ENCODE measurements at regions not wholly inside any gene's neighbourhood (a gene's known extent, or its start where the extent isn't known, plus 50 kb on each side); places are given as distances from the start of the nearest gene placed in this dataset.

GRCh38 chr12:19044891-19045290 lies 84.6 kb upstream of the PLEKHA5 start:
- no peak for TF ChIP-seq NR2C2 (CRISPR knock-in tag; IDR thresholded peaks at IDR 0.05)
- TF ChIP-seq NR2C2 (tag; IDR thresholded peaks at IDR 0.05), result no peak
- TF ChIP-seq GABPA (tag; conservative IDR thresholded peaks at IDR 0.05; ENCODE audit: low read depth), result no peak
- no peak for TF ChIP-seq CTCF (IDR thresholded peaks at IDR 0.05 in 2 of 3, conservative IDR thresholded peaks at IDR 0.05 in 1 of 3; ENCODE audit: insufficient read depth in 2 of 3, low read depth in 1 of 3, low read length in 3 of 3)
- TF ChIP-seq TBP (optimal IDR thresholded peaks at IDR 0.05; ENCODE audit: low read depth, low read length), result no peak
- no peak for TF ChIP-seq ZNF24 (IDR thresholded peaks at IDR 0.05)
- TF ChIP-seq ZNF785 (CRISPR knock-in tag; IDR thresholded peaks at IDR 0.05), result no peak
- no peak for TF ChIP-seq PHF8 (IDR thresholded peaks at IDR 0.05; ENCODE audit: borderline replicate concordance, low read length)
- TF ChIP-seq THRAP3 (IDR thresholded peaks at IDR 0.05; ENCODE audit: borderline replicate concordance), result no peak
- no peak for TF ChIP-seq ARHGAP35 (IDR thresholded peaks at IDR 0.05; ENCODE audit: partially characterized antibody)
- TF ChIP-seq HES1 (IDR thresholded peaks at IDR 0.05; ENCODE audit: low read depth), result no peak
- TF ChIP-seq GATA2 (CRISPR knock-in tag; IDR thresholded peaks at IDR 0.05), result no peak
- TF ChIP-seq ELF1 (tag; IDR thresholded peaks at IDR 0.05), result no peak
- TF ChIP-seq MAFK (IDR thresholded peaks at IDR 0.05; ENCODE audit: low read length), result no peak

Data from K562 (cell line).